ENCODE measurements at regions not wholly inside any gene's neighbourhood (a gene's known extent, or its start where the extent isn't known, plus 50 kb on each side); places are given as distances from the start of the nearest gene placed in this dataset.
"Not testable (repeated sequence)": the region's sequence is repeated elsewhere in the genome, so short reads cannot be mapped to it uniquely, and the experiment has no call there.

GRCh38 chr17:6373599-6373998 is 61.3 kb downstream of the AIPL1 start:
- H3K4me3 ChIP-seq (ENCODE audit: low read length, poor library complexity, severe bottlenecking); H3K9ac ChIP-seq (ENCODE audit: low read depth, low read length, poor library complexity, severe bottlenecking); H3K9me3 ChIP-seq (ENCODE audit: insufficient read depth, low read depth, low read length); H3K4me1 ChIP-seq (ENCODE audit: insufficient read depth, low read length, poor library complexity, severe bottlenecking); H2AFZ ChIP-seq (ENCODE audit: low read length); H4K20me1 ChIP-seq (ENCODE audit: insufficient read depth, low read length, poor library complexity, severe bottlenecking); H3K36me3 ChIP-seq (ENCODE audit: insufficient read depth, low read length); H3K27me3 ChIP-seq (ENCODE audit: insufficient read depth, low read length, poor library complexity, severe bottlenecking); H3K79me2 ChIP-seq (ENCODE audit: insufficient read depth, low read length); H3F3A ChIP-seq (ENCODE audit: low read depth); H3K4me2 ChIP-seq (ENCODE audit: low read depth, low read length, poor library complexity, severe bottlenecking); H3K9me2 ChIP-seq (replicated peaks; ENCODE audit: low read depth, low read length): not testable (repeated sequence)

GRCh38 chr17:6366221-6366666 is 68.7 kb downstream of the AIPL1 start:
- no peaks in the 10 kb centered on the region for H3K4me1 ChIP-seq (ENCODE audit: insufficient read depth, low read length, poor library complexity, severe bottlenecking)
- no peaks in the 10 kb centered on the region for H3K9me3 ChIP-seq (ENCODE audit: insufficient read depth, low read depth, low read length)
- H3K4me3 ChIP-seq (ENCODE audit: low read length, poor library complexity, severe bottlenecking) = no peak overlapping the region
- no peak for TF ChIP-seq CTCF (conservative IDR thresholded peaks at IDR 0.05; ENCODE audit: low read length)
- no peak for TF ChIP-seq EZH2phosphoT487 (IDR thresholded peaks at IDR 0.05; ENCODE audit: borderline replicate concordance)
- H3K4me2 ChIP-seq (ENCODE audit: low read depth, low read length, poor library complexity, severe bottlenecking) = no peak overlapping the region
- H4K20me1 ChIP-seq (ENCODE audit: insufficient read depth, low read length, poor library complexity, severe bottlenecking) = no peaks in the 10 kb centered on the region
- no peaks in the 10 kb centered on the region for H3K79me2 ChIP-seq (ENCODE audit: insufficient read depth, low read length)
- no peaks in the 10 kb centered on the region for H3K36me3 ChIP-seq (ENCODE audit: insufficient read depth, low read length)
- no peak overlapping the region for H2AFZ ChIP-seq (ENCODE audit: low read length)
- no peak overlapping the region for H3K9ac ChIP-seq (ENCODE audit: low read depth, low read length, poor library complexity, severe bottlenecking)
- no peaks in the 10 kb centered on the region for H3F3A ChIP-seq (ENCODE audit: low read depth)
- no peaks in the 10 kb centered on the region for H3K9me2 ChIP-seq (replicated peaks; ENCODE audit: low read depth, low read length)
- H3K27me3 ChIP-seq (ENCODE audit: insufficient read depth, low read length, poor library complexity, severe bottlenecking) = no peaks in the 10 kb centered on the region

GRCh38 chr17:6365200-6365943 is 69.5 kb downstream of the AIPL1 start:
- H3K36me3 ChIP-seq (ENCODE audit: insufficient read depth, low read length) = no peaks in the 10 kb centered on the region
- H3K4me2 ChIP-seq (ENCODE audit: low read depth, low read length, poor library complexity, severe bottlenecking) = no peak overlapping the region
- no peak for TF ChIP-seq CTCF (conservative IDR thresholded peaks at IDR 0.05; ENCODE audit: low read length)
- no peak for TF ChIP-seq EZH2phosphoT487 (IDR thresholded peaks at IDR 0.05; ENCODE audit: borderline replicate concordance)

GRCh38 chr17:6361733-6362132 is 73.2 kb downstream of the AIPL1 start:
- Histone ChIP-seq H3K4me3 (ENCODE audit: low read length, poor library complexity, severe bottlenecking) (no peak overlapping the region), H3K9me3 (ENCODE audit: insufficient read depth, low read depth, low read length) (no peaks in the 10 kb centered on the region), H2AFZ (ENCODE audit: low read length) (no peak overlapping the region), H3K4me2 (ENCODE audit: low read depth, low read length, poor library complexity, severe bottlenecking) (no peak overlapping the region), H3K79me2 (ENCODE audit: insufficient read depth, low read length) (no peaks in the 10 kb centered on the region), H3K9me2 (replicated peaks; ENCODE audit: low read depth, low read length) (no peaks in the 10 kb centered on the region), H3K36me3 (ENCODE audit: insufficient read depth, low read length) (no peaks in the 10 kb centered on the region), H3F3A (ENCODE audit: low read depth) (no peaks in the 10 kb centered on the region), H3K27me3 (ENCODE audit: insufficient read depth, low read length, poor library complexity, severe bottlenecking) (no peaks in the 10 kb centered on the region), H4K20me1 (ENCODE audit: insufficient read depth, low read length, poor library complexity, severe bottlenecking) (no peaks in the 10 kb centered on the region), H3K4me1 (ENCODE audit: insufficient read depth, low read length, poor library complexity, severe bottlenecking) (no peaks in the 10 kb centered on the region), H3K9ac (ENCODE audit: low read depth, low read length, poor library complexity, severe bottlenecking) (no peak overlapping the region)
- no peak for TF ChIP-seq CTCF (conservative IDR thresholded peaks at IDR 0.05; ENCODE audit: low read length)
- no peak for TF ChIP-seq EZH2phosphoT487 (IDR thresholded peaks at IDR 0.05; ENCODE audit: borderline replicate concordance)

More at GRCh38 chr17:6365200-6365943, 69.5 kb downstream of the AIPL1 start:
- H3F3A ChIP-seq (ENCODE audit: low read depth) = no peaks in the 10 kb centered on the region
- no peaks in the 10 kb centered on the region for H3K27me3 ChIP-seq (ENCODE audit: insufficient read depth, low read length, poor library complexity, severe bottlenecking)
- H3K79me2 ChIP-seq (ENCODE audit: insufficient read depth, low read length) = no peaks in the 10 kb centered on the region
- H3K4me1 ChIP-seq (ENCODE audit: insufficient read depth, low read length, poor library complexity, severe bottlenecking) = no peaks in the 10 kb centered on the region
- H3K9me3 ChIP-seq (ENCODE audit: insufficient read depth, low read depth, low read length) = no peaks in the 10 kb centered on the region
- no peaks in the 10 kb centered on the region for H4K20me1 ChIP-seq (ENCODE audit: insufficient read depth, low read length, poor library complexity, severe bottlenecking)
- H3K9me2 ChIP-seq (replicated peaks; ENCODE audit: low read depth, low read length) = no peaks in the 10 kb centered on the region
- no peak overlapping the region for H3K4me3 ChIP-seq (ENCODE audit: low read length, poor library complexity, severe bottlenecking)
- no peak overlapping the region for H2AFZ ChIP-seq (ENCODE audit: low read length)
- no peak overlapping the region for H3K9ac ChIP-seq (ENCODE audit: low read depth, low read length, poor library complexity, severe bottlenecking)
